Neuronal stem cell (in vitro differentiated cells): ENCODE measurements at regions not wholly inside any gene's neighbourhood (a gene's known extent, or its start where the extent isn't known, plus 50 kb on each side); places are given as distances from the start of the nearest gene placed in this dataset.

ENCODE experiments used
- DNase-seq: peaks from one replicate; pipeline ENCODE4 v3.0.0-alpha.2; 2013; ENCODE audit warnings: low spot score
- H2AFZ ChIP-seq: one replicate; pipeline ENCODE4 v1.6.1; 2013; ENCODE audit warnings: mild to moderate bottlenecking, low read length, inconsistent platforms
- H2AK5ac ChIP-seq: 2 replicates; pipeline ENCODE4 v1.6.1; 2013; ENCODE audit warnings: low read depth, mild to moderate bottlenecking, inconsistent platforms, low read length, moderate library complexity, mixed read lengths
- H2BK120ac ChIP-seq: 2 replicates; pipeline ENCODE4 v1.6.1; 2013; ENCODE audit warnings: low read depth, mild to moderate bottlenecking, inconsistent platforms, low read length, moderate library complexity, mixed read lengths
- H2BK12ac ChIP-seq: one replicate; pipeline ENCODE4 v1.6.1; 2013; ENCODE audit warnings: low read length, inconsistent platforms
- H2BK15ac ChIP-seq: 2 replicates; pipeline ENCODE4 v1.6.1; 2013; ENCODE audit warnings: mild to moderate bottlenecking, low read length, inconsistent platforms, mixed read lengths
- H2BK5ac ChIP-seq: one replicate; pipeline ENCODE4 v1.6.1; 2013; ENCODE audit warnings: inconsistent platforms, mild to moderate bottlenecking, low read length, moderate library complexity
- H3K14ac ChIP-seq: one replicate; pipeline ENCODE4 v1.6.1; 2013; ENCODE audit warnings: low read length, inconsistent platforms
- H3K18ac ChIP-seq: 2 replicates; pipeline ENCODE4 v1.6.1; 2013; ENCODE audit warnings: low read length, inconsistent platforms
- H3K23ac ChIP-seq: 2 replicates; pipeline ENCODE4 v1.6.1; 2013; ENCODE audit warnings: low read depth, mild to moderate bottlenecking, mixed read lengths, low read length, inconsistent platforms; ENCODE audit not compliant: poor library complexity
- H3K27ac ChIP-seq: replicated peaks from 3 replicates; pipeline ENCODE4 v1.5.1; 2013; ENCODE audit warnings: low read length, inconsistent platforms
- H3K27me3 ChIP-seq, 3 experiments: 2 replicates each; pipeline ENCODE4 v1.6.1; 2013; ENCODE audit warnings: low read length in 3 of 3, mild to moderate bottlenecking in 2 of 3, inconsistent platforms in 1 of 3, low read depth in 1 of 3, mixed read lengths in 1 of 3, moderate library complexity in 1 of 3; ENCODE audit not compliant: control insufficient read depth in 3 of 3, insufficient read depth in 3 of 3
- H3K36me3 ChIP-seq, 2 donors: replicated peaks in 1 of 2; 2 replicates each; pipeline ENCODE4 v1.6.1; 2013; ENCODE audit warnings: low read length in 2 of 2; ENCODE audit not compliant: control insufficient read depth in 2 of 2, insufficient read depth in 2 of 2
- H3K4ac ChIP-seq: 2 replicates; pipeline ENCODE4 v1.6.1; 2013; ENCODE audit warnings: inconsistent platforms, mild to moderate bottlenecking, low read length, moderate library complexity
- H3K4me1 ChIP-seq, 2 donors: 1 replicate in 1 of 2; 2 replicates in 1 of 2; pipeline ENCODE4 v1.6.1; 2013; ENCODE audit warnings: low read length in 2 of 2, low read depth in 1 of 2; ENCODE audit not compliant: control insufficient read depth in 2 of 2, insufficient read depth in 1 of 2
- H3K4me2 ChIP-seq: one replicate; pipeline ENCODE4 v1.6.1; 2013; ENCODE audit warnings: mild to moderate bottlenecking, low read length, inconsistent platforms; ENCODE audit not compliant: insufficient read depth, poor library complexity, severe bottlenecking
- H3K4me3 ChIP-seq, 2 donors: 2 replicates each; pipeline ENCODE4 v1.5.1; 2013; ENCODE audit warnings: low read length in 2 of 2, mild to moderate bottlenecking in 2 of 2, inconsistent platforms in 1 of 2, moderate library complexity in 1 of 2
- H3K79me1 ChIP-seq: one replicate; pipeline ENCODE4 v1.6.1; 2013; ENCODE audit warnings: low read depth, mild to moderate bottlenecking, inconsistent platforms, low read length, moderate library complexity
- H3K9ac ChIP-seq: one replicate; pipeline ENCODE4 v1.6.1; 2013; ENCODE audit warnings: mild to moderate bottlenecking, low read depth, low read length, inconsistent platforms; ENCODE audit not compliant: poor library complexity
- H3K9me3 ChIP-seq, 2 donors: replicated peaks in 1 of 2; 2 replicates each; pipeline versions ENCODE3 to v1.6.1; 2013; ENCODE audit warnings: low read length in 2 of 2, mild to moderate bottlenecking in 2 of 2, inconsistent platforms in 1 of 2, low read depth in 1 of 2, mixed read lengths in 1 of 2, moderate library complexity in 1 of 2; ENCODE audit not compliant: control insufficient read depth in 2 of 2, insufficient read depth in 1 of 2
- H4K8ac ChIP-seq: one replicate; pipeline ENCODE4 v1.6.1; 2013; ENCODE audit warnings: low read depth, mild to moderate bottlenecking, inconsistent platforms, low read length, moderate library complexity
- H4K91ac ChIP-seq: one replicate; pipeline ENCODE4 v1.6.1; 2013; ENCODE audit warnings: low read length, low read depth, mild to moderate bottlenecking, inconsistent platforms; ENCODE audit not compliant: poor library complexity
- WGBS, 2 donors: extraction: QIAGEN DNeasy Blood & Tissue Kit; methylation state at CpG; one replicate each; pipeline ENCODE4 v1.1.7; 2013; ENCODE audit warnings: missing lambda C conversion rate in 2 of 2, mixed read lengths in 1 of 2; ENCODE audit not compliant: insufficient read length in 2 of 2, insufficient replicate concordance in 1 of 2; ENCODE audit errors: extremely low coverage in 2 of 2; 5-methylcytosine and 5-hydroxymethylcytosine counted together

GRCh38 chr10:5583525-5584175 lies 58.9 kb downstream of the CALML3 start:
- peak overlapping the region; percentile 96 for H3K18ac ChIP-seq
- peak overlapping the region; percentile 93 for H3K27ac ChIP-seq
- DNase-seq, result peak; percentile 89
- H3K4me2 ChIP-seq, result peak overlapping the region; percentile 19
- peak overlapping the region; percentile 70 for H2AFZ ChIP-seq
- H3K9me3 ChIP-seq, result peaks cover 0 to 4% of the 10 kb centered on the region in 2 donors
- H4K8ac ChIP-seq, result no peak overlapping the region
- no peak overlapping the region for H3K4ac ChIP-seq
- H3K4me1 ChIP-seq, result peaks cover 33 to 34% of the 10 kb centered on the region in 2 donors
- no peaks in the 10 kb centered on the region for H3K27me3 ChIP-seq
- H3K4me3 ChIP-seq, result peak overlapping the region in 1 of 2 donors; percentile 1
- no peak overlapping the region for H2BK12ac ChIP-seq
- no CpG with 5 or more reads among the region's 18 CpGs for whole genome bisulfite sequencing, 2 donors
- H2BK5ac ChIP-seq, result peak overlapping the region; percentile 27
- no peak overlapping the region for H3K23ac ChIP-seq
- no peaks in the 10 kb centered on the region for H3K79me1 ChIP-seq
- H2BK15ac ChIP-seq, result no peak overlapping the region
- no peak overlapping the region for H4K91ac ChIP-seq
- H3K14ac ChIP-seq, result no peak overlapping the region
- H3K9ac ChIP-seq, result no peak overlapping the region
- peak overlapping the region; percentile 92 for H2BK120ac ChIP-seq
- H3K36me3 ChIP-seq, result no peaks in the 10 kb centered on the region
- no peak overlapping the region for H2AK5ac ChIP-seq

GRCh38 chr10:5584895-5585516 lies 60.2 kb downstream of the CALML3 start:
- peak overlapping the region; percentile 85 for H4K91ac ChIP-seq
- H3K4me1 ChIP-seq, result peaks cover 35 to 37% of the 10 kb centered on the region in 2 donors
- H3K9me3 ChIP-seq, result peaks cover 0 to 4% of the 10 kb centered on the region in 2 donors
- H3K4me3 ChIP-seq, result no peak overlapping the region
- peak overlapping the region; percentile 52 for H2BK120ac ChIP-seq
- peak overlapping the region; percentile 33 for H2BK12ac ChIP-seq
- H3K14ac ChIP-seq, result peak overlapping the region; percentile 73
- H2BK15ac ChIP-seq, result no peak overlapping the region
- H3K4ac ChIP-seq, result no peak overlapping the region
- peak overlapping the region; percentile 15 for H2AFZ ChIP-seq
- no peak overlapping the region for H4K8ac ChIP-seq
- no peak overlapping the region for H3K4me2 ChIP-seq
- no peak overlapping the region for H3K9ac ChIP-seq
- WGBS, 2 donors, result no CpG with 5 or more reads among the region's 10 CpGs
- H3K18ac ChIP-seq, result peak overlapping the region; percentile 92
- H2BK5ac ChIP-seq, result peak overlapping the region; percentile 27
- no peaks in the 10 kb centered on the region for H3K79me1 ChIP-seq
- no peaks in the 10 kb centered on the region for H3K36me3 ChIP-seq
- H3K27me3 ChIP-seq, result no peaks in the 10 kb centered on the region
- no peak for DNase-seq
- H2AK5ac ChIP-seq, result peak overlapping the region; percentile 83
- H3K27ac ChIP-seq, result peak overlapping the region; percentile 93
- H3K23ac ChIP-seq, result peak overlapping the region; percentile 58

- peak overlapping the region; percentile 33 for H2BK12ac ChIP-seq
- H3K18ac ChIP-seq, result peak overlapping the region; percentile 92
- peaks cover 0 to 4% of the 10 kb centered on the region in 2 donors for H3K9me3 ChIP-seq
- peak overlapping the region; percentile 52 for H2BK120ac ChIP-seq
- peak overlapping the region; percentile 58 for H3K23ac ChIP-seq
- peak overlapping the region; percentile 15 for H2AFZ ChIP-seq
- H4K91ac ChIP-seq, result peak overlapping the region; percentile 85
- peaks cover 40 to 41% of the 10 kb centered on the region in 2 donors for H3K4me1 ChIP-seq
- H2BK5ac ChIP-seq, result no peak overlapping the region
- no peaks in the 10 kb centered on the region for H3K36me3 ChIP-seq
- no CpG with 5 or more reads among the region's 7 CpGs for WGBS, 2 donors
- no peaks in the 10 kb centered on the region for H3K79me1 ChIP-seq
- H2AK5ac ChIP-seq, result no peak overlapping the region
- no peak overlapping the region for H3K4ac ChIP-seq
- DNase-seq, result no peak
- H3K4me2 ChIP-seq, result no peak overlapping the region
- H3K14ac ChIP-seq, result no peak overlapping the region
- H3K27me3 ChIP-seq, result no peaks in the 10 kb centered on the region
- H3K27ac ChIP-seq, result no peak overlapping the region
- no peak overlapping the region for H3K9ac ChIP-seq
- H2BK15ac ChIP-seq, result no peak overlapping the region
- H4K8ac ChIP-seq, result no peak overlapping the region
- H3K4me3 ChIP-seq, result no peak overlapping the region
These were observed 60.9 kb downstream of the CALML3 start for GRCh38 chr10:5585517-5586206.
